Activated CD8-positive, alpha-beta T cell treated with anti-CD3 and anti-CD28 coated beads, Interleukin-2, amount 10 ng/mL, durations not matched to agents 7 days and 5 days (primary cell): ENCODE measurements at regions not wholly inside any gene's neighbourhood (a gene's known extent, or its start where the extent isn't known, plus 50 kb on each side); places are given as distances from the start of the nearest gene placed in this dataset.
"Not testable (repeated sequence)": the region's sequence is repeated elsewhere in the genome, so short reads cannot be mapped to it uniquely, and the experiment has no call there.

ENCODE experiments used
- ATAC-seq: fragments of 150-1000 bp; cut with Tn5 transposase; one replicate; pipeline ENCODE4 v1.10.0; 2021; ENCODE audit warnings: moderate library complexity
- CTCF ChIA-PET: fragments of 350-600 bp; sonication (Branson Sonifier 250); formaldehyde crosslinking; loops from one replicate; lab custom pipeline; 2021; ENCODE audit warnings: antibody characterized with exemption; lab: Charles Lee
- POLR2A ChIA-PET: fragments of 350-600 bp; sonication (Branson Sonifier 250); formaldehyde crosslinking; loops from one replicate; lab custom pipeline; 2021; ENCODE audit warnings: antibody characterized with exemption; lab: Charles Lee
- DNase-seq: peaks from one replicate; pipeline ENCODE4 v3.0.0-alpha.2; 2020
- H3K27ac Mint-ChIP-seq: one replicate; pipeline ENCODE4 v1.8.0; 2021; ENCODE audit warnings: mild to moderate bottlenecking, mixed read lengths
- H3K27me3 Mint-ChIP-seq: one replicate; pipeline ENCODE4 v1.8.0; 2021; ENCODE audit warnings: low read depth, mixed read lengths
- H3K36me3 Mint-ChIP-seq: one replicate; pipeline ENCODE4 v1.8.0; 2021; ENCODE audit warnings: low read depth, mixed read lengths
- H3K4me1 Mint-ChIP-seq: one replicate; pipeline ENCODE4 v1.8.0; 2021; ENCODE audit warnings: low read depth, mixed read lengths
- H3K4me3 Mint-ChIP-seq: one replicate; pipeline ENCODE4 v1.8.0; 2021; ENCODE audit warnings: mild to moderate bottlenecking, mixed read lengths
- H3K9me3 Mint-ChIP-seq: one replicate; pipeline ENCODE4 v1.8.0; 2022; ENCODE audit warnings: mixed read lengths; ENCODE audit not compliant: insufficient read depth

DNA sequence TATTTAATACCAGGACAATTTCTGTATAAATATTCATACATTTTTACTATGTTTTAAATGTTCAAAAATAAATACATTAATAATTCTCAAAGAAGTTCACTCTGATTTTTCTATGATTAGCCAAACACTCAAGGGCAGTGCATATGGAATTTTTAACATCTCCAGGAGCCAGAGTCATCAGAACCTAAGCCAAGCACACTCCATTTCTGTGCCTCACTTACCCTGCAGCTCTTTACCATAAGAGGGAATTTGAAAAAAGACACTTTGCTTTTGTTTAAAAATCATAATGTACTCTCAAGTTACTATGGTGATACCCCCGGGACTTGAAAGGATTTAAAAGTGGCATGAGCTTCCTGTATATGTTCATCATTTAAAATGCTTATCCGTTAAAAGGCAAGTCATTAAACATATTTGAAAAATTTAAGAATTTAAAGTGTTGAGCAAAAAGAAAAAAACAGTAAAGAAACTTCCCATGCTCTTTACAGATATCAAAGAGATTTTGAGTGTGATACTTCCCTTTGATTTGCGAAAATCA, 747.4 kb upstream of the NECTIN3 start:
- CTCF ChIA-PET = interaction anchor here (0.7 to 2.7 kb wide), 2 partner anchors 10 to 24 kb away, joined by 3 to 8 read pairs; no protein-coding TSS in a partner anchor
- ATAC-seq = no peak
- H3K27ac Mint-ChIP-seq = no peak overlapping the region
- no peak for DNase-seq
- POLR2A ChIA-PET = no interaction called here
- H3K9me3 Mint-ChIP-seq = no peaks in the 10 kb centered on the region
- H3K4me3 Mint-ChIP-seq = no peak overlapping the region
- no peaks in the 10 kb centered on the region for H3K4me1 Mint-ChIP-seq
- H3K27me3 Mint-ChIP-seq = no peaks in the 10 kb centered on the region
- no peaks in the 10 kb centered on the region for H3K36me3 Mint-ChIP-seq

DNA sequence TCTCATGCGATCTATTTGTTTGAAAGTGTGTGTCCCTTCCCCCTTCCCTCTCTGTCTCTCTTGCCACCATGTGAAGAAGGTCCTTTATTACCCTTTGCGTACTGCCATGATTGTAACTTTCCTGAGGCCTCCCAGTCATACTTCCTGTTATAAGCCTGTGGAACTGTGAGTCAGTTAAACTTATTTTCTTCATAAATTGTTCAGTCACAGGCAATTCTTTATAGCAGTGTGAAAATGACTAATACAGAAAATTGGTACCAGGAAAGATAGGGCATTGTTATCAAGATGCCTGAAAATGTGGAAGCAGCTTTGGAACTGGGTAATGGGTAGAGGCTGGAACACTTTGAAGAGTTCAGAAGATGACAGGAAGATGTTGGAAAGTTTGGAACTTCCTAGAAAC, 743.7 kb upstream of the NECTIN3 start:
- DNase-seq (no peak), ATAC-seq (no peak)
- Mint-ChIP-seq H3K36me3 (no peaks in the 10 kb centered on the region), H3K4me1 (no peaks in the 10 kb centered on the region), H3K4me3 (no peak overlapping the region), H3K27me3 (no peaks in the 10 kb centered on the region), H3K9me3 (no peaks in the 10 kb centered on the region), H3K27ac (no peak overlapping the region)
- ChIA-PET POLR2A (no interaction called here), CTCF (interaction anchor here (1.2 kb wide), 2 partner anchors 12 to 14 kb away, joined by 3 to 4 read pairs; no protein-coding TSS in a partner anchor)

DNA sequence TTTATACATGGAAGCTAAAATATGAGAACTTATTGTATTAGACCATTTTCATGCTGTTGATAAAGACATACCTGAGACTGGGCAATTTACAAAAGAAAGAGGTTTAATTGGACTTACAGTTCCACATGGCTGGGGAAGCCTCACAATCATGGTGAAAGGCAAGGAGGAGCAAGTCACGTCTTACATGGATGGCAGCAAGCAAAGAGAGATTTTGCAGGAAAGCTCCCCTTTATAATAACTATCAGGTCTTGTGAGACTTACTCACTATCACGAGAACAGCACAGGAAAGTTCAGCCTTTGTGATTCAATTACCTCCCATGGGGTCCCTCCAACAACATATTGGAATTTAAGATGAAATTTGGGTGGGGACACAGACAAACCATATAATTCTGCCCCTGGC, 740.1 kb upstream of the NECTIN3 start:
- H3K4me1 Mint-ChIP-seq, H3K4me3 Mint-ChIP-seq, H3K27me3 Mint-ChIP-seq, POLR2A ChIA-PET, H3K9me3 Mint-ChIP-seq, DNase-seq, ATAC-seq, H3K36me3 Mint-ChIP-seq, H3K27ac Mint-ChIP-seq: not testable (repeated sequence)
- CTCF ChIA-PET = interaction anchor here (1.0 to 1.5 kb wide), 2 partner anchors 17 to 749 kb away, joined by 3 to 7 read pairs; no protein-coding TSS in a partner anchor

DNA sequence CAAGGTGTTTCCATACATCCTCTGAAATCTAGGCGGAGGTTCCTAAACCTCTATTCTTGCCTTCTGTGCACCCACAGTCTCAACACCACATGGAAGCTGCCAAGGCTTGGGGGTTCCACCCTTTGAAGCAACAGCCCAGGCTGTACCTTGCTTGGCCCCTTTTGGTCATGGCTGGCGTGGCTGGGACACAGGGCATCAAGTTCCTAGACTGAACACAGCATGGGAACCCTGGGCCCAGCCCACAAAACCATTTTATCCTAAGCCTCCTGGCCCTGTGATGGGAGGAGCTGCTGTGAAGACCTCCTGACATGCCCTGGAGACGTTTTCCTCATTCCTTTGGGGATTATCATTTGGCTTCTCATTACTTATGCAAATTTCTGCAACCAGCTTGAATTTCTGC, 739.0 kb upstream of the NECTIN3 start:
- Mint-ChIP-seq H3K36me3 (no peaks in the 10 kb centered on the region), H3K4me1 (no peaks in the 10 kb centered on the region), H3K4me3 (no peak overlapping the region), H3K27me3 (no peaks in the 10 kb centered on the region), H3K27ac (no peak overlapping the region), H3K9me3 (no peaks in the 10 kb centered on the region)
- ATAC-seq (no peak), DNase-seq (no peak)
- CTCF ChIA-PET = no interaction called here
- POLR2A ChIA-PET = no interaction called here

DNA sequence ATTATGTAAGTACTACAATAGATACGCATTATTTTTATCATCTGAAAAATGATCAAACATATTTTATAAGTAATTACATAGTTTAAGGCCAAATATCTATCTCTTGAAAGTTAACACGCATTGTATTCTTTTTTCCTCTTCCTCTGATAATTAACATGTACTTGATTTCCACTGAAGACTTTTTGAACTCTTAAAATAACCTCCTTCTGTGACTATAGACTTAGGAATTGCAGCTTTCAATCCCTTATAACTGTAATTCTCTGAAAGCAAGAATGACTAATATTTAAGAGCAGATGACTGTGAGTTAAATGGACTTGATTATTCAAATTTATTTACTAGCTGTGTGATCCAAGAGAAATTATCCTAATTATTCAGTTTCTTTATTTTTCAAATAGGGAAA, 730.6 kb upstream of the NECTIN3 start:
- no peak for DNase-seq
- Mint-ChIP-seq H3K9me3 (no peaks in the 10 kb centered on the region), H3K27me3 (no peaks in the 10 kb centered on the region), H3K4me3 (no peak overlapping the region), H3K27ac (no peak overlapping the region), H3K4me1 (no peaks in the 10 kb centered on the region), H3K36me3 (no peaks in the 10 kb centered on the region)
- ChIA-PET CTCF (no interaction called here), POLR2A (no interaction called here)
- ATAC-seq = no peak

DNA sequence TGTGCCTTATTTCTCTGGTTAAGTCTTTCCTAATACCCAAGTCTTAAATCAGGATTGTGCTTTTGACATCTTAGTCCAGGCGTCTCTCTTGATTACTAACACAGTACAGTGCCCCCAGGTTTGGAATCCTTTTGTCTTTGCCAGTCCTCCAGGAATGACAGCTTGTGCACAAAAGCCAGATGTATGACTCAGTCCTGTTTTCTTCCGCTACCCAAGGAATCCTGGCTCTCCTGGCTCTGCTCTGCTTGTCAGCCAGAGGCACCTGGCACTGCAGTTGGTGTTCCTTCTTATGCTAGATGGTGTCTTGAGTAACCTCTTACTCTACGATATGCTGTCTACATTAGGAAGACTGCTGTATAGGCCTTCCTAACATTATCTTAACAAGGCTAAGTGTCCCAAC, 728.2 kb upstream of the NECTIN3 start:
- Mint-ChIP-seq H3K27me3 (no peaks in the 10 kb centered on the region), H3K36me3 (no peaks in the 10 kb centered on the region), H3K27ac (no peak overlapping the region), H3K4me3 (no peak overlapping the region), H3K9me3 (no peaks in the 10 kb centered on the region), H3K4me1 (no peaks in the 10 kb centered on the region)
- no peak for ATAC-seq
- no peak for DNase-seq
- ChIA-PET CTCF (no interaction called here), POLR2A (no interaction called here)

DNA sequence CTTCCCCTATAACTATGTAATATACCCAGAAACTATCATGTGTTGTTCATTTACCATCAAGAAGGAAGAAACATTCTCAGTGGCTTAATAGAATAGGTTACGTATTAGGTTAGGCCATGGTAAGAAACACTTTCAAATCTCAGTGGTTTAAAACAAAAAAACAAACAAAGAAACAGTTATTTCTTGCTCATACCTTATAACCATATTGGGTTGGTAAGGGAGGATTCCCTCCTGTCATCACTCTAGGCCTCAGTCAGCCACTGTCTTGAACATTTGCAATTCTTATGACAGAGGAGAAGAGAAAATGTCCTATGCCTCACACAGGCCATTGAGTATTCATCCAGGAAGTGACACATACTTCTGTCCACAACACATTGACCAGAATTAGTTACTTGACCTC, 727.7 kb upstream of the NECTIN3 start:
- Mint-ChIP-seq H3K9me3 (no peaks in the 10 kb centered on the region), H3K4me1 (no peaks in the 10 kb centered on the region), H3K27ac (no peak overlapping the region), H3K36me3 (no peaks in the 10 kb centered on the region), H3K27me3 (no peaks in the 10 kb centered on the region), H3K4me3 (no peak overlapping the region)
- DNase-seq (no peak), ATAC-seq (no peak)
- ChIA-PET CTCF (no interaction called here), POLR2A (no interaction called here)

DNA sequence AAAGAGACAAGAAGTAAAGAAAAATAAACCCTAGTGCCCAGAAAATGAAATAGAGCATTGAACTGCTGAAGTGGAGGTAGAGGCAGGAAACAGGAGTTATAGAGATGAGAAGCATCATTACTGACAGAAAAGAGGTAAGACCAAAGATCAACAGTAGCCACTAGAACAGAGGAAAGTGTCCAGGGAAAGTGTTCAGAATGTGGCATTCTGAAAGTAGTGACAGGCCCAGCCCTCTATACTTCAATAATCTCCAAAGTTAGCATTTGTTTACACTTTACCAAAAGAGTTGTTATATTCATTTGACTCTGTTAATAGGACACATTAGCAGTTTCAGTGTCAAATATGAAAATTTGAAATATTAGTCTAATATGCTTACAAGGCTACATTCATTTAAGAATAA, 727.1 kb upstream of the NECTIN3 start:
- Mint-ChIP-seq H3K4me3 (no peak overlapping the region), H3K9me3 (no peaks in the 10 kb centered on the region), H3K4me1 (no peaks in the 10 kb centered on the region), H3K27ac (no peak overlapping the region), H3K36me3 (no peaks in the 10 kb centered on the region), H3K27me3 (no peaks in the 10 kb centered on the region)
- POLR2A ChIA-PET = no interaction called here
- DNase-seq (no peak), ATAC-seq (no peak)
- CTCF ChIA-PET = no interaction called here

DNA sequence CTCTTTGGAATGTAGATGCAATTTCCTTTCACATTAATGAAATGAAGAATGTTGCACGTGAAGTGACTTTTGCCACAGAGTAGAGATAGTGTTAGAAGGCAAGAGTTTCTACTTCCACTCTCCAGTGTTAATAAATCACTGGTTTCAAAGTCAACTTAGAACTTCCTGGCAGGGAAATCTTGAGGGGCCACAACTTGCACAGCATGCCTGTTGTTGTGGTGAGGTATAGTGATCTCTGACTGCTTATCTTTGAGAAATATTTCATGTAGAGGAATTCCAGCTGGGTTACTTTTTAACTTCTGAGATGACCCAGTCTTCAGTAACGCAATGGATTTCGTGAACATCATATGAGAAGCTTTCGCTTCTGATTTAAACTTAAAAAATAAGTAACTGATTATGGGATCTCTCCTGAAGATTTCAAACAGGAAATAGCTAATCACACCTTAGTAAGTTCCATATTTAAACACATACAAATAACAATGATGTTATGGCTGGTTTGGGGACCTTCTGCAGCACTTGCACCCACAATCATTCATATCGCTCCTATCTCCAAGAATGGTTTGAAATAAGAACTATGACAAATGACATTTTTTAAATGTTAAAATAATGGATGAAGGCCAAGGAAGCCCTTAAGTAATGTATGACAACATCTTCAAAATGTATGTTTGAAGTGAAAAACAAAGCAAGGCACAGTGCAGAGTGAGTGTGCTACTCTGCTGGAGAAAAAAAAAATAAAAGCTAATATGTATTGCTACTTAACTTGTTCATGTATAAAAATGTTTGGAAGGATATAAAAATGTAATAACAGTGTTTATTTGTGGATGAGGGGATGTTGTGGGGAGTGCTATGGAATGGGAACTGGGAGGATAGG, 726.5 kb upstream of the NECTIN3 start:
- CTCF ChIA-PET = no interaction called here
- POLR2A ChIA-PET = no interaction called here

DNA sequence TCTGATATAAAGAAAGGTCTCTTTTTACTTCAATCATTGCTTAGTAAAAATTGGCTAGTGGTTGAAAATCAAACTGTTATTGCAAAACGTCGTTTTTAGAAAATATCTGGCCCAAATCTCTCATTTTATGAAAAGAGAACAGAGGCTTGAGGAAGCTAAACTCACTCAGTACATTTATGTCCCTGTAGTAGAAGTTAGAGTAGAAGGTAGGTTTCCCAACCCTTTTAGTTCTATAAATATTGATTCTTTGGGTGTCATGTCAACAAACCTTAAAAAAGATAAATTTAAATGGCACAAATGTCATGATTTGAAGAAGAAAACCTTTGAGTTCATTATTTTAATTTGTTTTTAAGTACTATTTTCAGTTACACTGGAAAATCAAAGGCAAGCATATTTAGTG, 722.3 kb upstream of the NECTIN3 start:
- H3K36me3 Mint-ChIP-seq = no peaks in the 10 kb centered on the region

More for the DNA sequence above, 726.5 kb upstream of the NECTIN3 start:
- Mint-ChIP-seq H3K9me3 (no peaks in the 10 kb centered on the region), H3K4me3 (no peak overlapping the region), H3K27ac (no peak overlapping the region), H3K4me1 (no peaks in the 10 kb centered on the region), H3K36me3 (no peaks in the 10 kb centered on the region), H3K27me3 (no peaks in the 10 kb centered on the region)
- no peak for DNase-seq
- no peak for ATAC-seq

DNA sequence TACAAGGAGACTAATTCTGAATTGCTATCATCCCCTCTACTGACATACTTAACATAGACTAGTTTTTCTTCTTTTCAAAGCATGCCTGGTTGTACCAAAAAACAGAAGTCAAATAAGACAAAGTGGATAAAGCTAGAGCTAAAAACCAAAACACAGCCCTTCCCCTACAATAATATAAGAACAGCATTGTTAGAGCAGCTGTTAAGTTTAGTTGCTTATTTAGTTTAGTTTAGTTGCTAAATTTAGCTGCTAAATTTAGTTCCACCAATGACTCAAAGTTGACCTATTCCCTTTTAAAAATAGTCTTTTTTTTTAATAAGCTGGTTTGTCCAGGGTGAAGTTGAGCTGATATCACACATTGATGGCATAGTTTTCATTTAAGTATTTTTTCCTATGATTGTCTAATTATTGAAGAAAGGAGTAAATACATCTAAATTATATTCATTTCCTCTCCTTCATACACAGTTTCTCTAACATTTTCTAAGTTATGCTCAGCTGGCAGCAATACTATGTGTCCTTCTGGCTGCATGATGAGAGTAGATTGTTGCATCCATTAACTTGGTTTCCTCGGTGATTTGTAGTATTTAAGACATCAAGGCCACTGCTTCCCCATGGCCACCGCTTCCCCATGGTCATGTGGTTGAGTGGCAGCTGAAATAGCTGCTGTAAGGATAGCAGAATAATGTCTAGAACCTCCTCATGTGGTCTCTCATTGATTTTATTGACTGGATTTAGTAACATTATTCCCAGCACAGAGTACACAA, 718.6 kb upstream of the NECTIN3 start:
- H3K36me3 Mint-ChIP-seq = no peaks in the 10 kb centered on the region
- no peaks in the 10 kb centered on the region for H3K9me3 Mint-ChIP-seq
- ATAC-seq (no peak), DNase-seq (no peak)
- no peak overlapping the region for H3K4me3 Mint-ChIP-seq
- H3K27me3 Mint-ChIP-seq = no peaks in the 10 kb centered on the region
- no peaks in the 10 kb centered on the region for H3K4me1 Mint-ChIP-seq
- no peak overlapping the region for H3K27ac Mint-ChIP-seq
- ChIA-PET POLR2A (no interaction called here), CTCF (no interaction called here)

More for the DNA sequence above, 722.3 kb upstream of the NECTIN3 start:
- DNase-seq (no peak), ATAC-seq (no peak)
- no peaks in the 10 kb centered on the region for H3K4me1 Mint-ChIP-seq
- ChIA-PET CTCF (no interaction called here), POLR2A (no interaction called here)
- no peak overlapping the region for H3K27ac Mint-ChIP-seq
- no peak overlapping the region for H3K4me3 Mint-ChIP-seq
- no peaks in the 10 kb centered on the region for H3K9me3 Mint-ChIP-seq
- no peaks in the 10 kb centered on the region for H3K27me3 Mint-ChIP-seq

DNA sequence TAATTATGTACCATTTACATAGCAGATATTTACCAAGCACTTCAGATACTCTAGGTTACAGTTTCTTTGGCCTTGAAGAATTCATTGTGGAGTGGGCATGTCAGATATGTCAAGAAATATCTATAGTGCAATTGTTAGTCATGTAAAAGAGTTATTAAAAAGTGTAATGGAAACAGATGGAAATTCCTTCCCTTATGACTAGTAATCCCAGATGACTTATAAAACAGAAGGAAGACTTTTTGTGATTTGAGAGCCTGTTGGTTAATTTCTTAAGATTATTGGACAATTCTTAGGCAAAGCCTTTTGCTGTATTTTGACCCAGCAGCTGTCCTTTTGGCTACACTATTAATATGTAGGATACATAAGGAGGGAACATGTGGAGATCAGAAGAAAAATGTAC, 708.9 kb upstream of the NECTIN3 start:
- ChIA-PET POLR2A (no interaction called here), CTCF (no interaction called here)
- H3K9me3 Mint-ChIP-seq = no peaks in the 10 kb centered on the region
- no peak overlapping the region for H3K4me3 Mint-ChIP-seq
- no peak overlapping the region for H3K27ac Mint-ChIP-seq
- DNase-seq = no peak
- no peaks in the 10 kb centered on the region for H3K27me3 Mint-ChIP-seq
- ATAC-seq = no peak
- H3K36me3 Mint-ChIP-seq = no peaks in the 10 kb centered on the region
- no peaks in the 10 kb centered on the region for H3K4me1 Mint-ChIP-seq
